GM18499 (cell line): ENCODE measurements at regions not wholly inside any gene's neighbourhood (a gene's known extent, or its start where the extent isn't known, plus 50 kb on each side); places are given as distances from the start of the nearest gene placed in this dataset.
"Not testable (repeated sequence)": the region's sequence is repeated elsewhere in the genome, so short reads cannot be mapped to it uniquely, and the experiment has no call there.

ENCODE experiments used
- ATAC-seq: cut with Tn5 transposase; IDR thresholded peaks from one replicate; pipeline ENCODE4 v1.9.1; 2021; ENCODE audit warnings: moderate number of reproducible peaks; ENCODE audit not compliant: insufficient read depth, unreplicated experiment

DNA sequence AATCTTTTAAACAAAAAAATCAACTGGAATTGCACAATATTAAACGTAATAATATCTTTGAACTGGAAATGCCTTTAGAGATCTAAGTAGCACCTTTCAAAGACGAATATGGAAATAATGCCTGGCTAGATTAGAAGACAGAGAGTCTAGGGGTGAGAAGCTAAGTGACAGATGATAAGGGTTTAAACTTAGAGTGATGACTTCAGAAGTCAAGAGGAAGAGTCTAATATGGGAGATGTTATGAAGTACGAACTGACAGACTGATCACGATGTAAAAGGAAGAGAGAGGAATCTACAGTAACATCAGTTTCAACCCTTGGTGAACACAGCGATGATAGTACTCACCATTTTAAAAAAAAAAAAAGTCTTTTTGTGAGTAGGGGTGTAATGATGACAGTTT lies 57.9 kb downstream of the HINT1 start:
- ATAC-seq: no peak

GRCh38 chr5:131104169-131104808 lies 60.8 kb downstream of the HINT1 start:
- no peak for ATAC-seq

- no peak for ATAC-seq
Observed at GRCh38 chr5:131096774-131097710, 68.0 kb downstream of the HINT1 start.

- ATAC-seq: not testable (repeated sequence)
Observed at GRCh38 chr5:131095561-131095960, 69.5 kb downstream of the HINT1 start.

GRCh38 chr5:131084436-131084835 lies 80.6 kb downstream of the HINT1 start:
- ATAC-seq: no peak

GRCh38 chr5:131081913-131082488 lies 83.1 kb downstream of the HINT1 start:
- no peak for ATAC-seq

- no peak for ATAC-seq
Observed at GRCh38 chr5:131081374-131081773, 83.7 kb downstream of the HINT1 start.

- ATAC-seq: no peak
Observed at GRCh38 chr5:131079232-131079631, 85.8 kb downstream of the HINT1 start.

DNA sequence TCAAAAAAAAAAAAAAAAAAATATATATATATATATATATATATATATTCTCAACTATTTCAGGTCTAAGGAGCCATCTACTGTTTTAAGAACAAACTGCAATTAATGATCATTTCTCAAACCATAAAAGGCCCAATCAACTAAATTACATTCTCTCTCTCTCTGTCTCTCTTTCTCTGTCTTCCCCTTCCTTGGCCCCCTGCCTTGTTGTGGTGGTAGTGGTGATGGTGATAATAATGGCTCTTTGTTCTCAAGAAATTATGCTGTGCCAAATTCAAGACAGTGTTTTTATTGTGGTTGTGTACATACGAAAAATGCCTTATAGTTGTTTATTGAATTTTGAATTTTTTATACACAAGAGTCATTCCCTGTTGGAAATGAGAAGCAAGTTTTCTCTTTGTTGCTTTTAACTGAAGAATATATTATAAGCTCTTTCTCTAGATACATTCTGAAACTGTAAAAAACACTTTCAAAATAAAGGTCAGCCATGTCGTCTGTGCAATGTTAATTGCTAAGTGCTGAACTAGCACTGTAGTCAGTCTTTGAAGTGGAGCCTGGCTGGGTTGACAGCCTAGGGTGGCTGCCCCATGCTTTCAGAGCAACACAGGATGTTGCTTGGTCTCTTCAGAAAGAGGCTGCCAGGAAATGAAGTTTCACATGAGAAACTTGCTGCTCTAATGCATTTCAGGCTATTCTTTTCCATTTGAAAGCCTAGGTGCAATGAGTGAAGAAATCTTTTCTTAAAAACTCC lies 96.0 kb downstream of the HINT1 start:
- ATAC-seq: peak; percentile 96

- no peak for ATAC-seq
Observed at GRCh38 chr5:131068076-131068475, 97.0 kb downstream of the HINT1 start.

DNA sequence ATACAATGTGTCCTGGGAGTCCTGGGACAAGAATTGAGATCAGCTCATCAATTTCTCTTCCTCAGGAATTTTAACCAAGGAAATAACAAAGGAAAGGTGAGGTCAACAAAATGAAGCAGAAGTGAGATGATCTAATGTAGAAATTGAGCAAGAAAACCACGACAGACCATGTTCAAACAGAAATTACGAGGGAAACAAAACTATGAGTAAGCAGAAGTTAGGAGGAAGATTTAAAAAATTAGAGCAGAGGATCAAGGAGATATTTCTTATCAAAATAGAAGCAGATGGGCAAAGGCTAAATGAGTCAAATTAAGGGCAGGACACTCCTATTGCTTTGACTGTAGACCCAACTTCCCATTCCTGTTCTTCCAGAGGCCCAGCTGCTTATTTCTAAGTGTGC lies 97.4 kb downstream of the HINT1 start:
- no peak for ATAC-seq

DNA sequence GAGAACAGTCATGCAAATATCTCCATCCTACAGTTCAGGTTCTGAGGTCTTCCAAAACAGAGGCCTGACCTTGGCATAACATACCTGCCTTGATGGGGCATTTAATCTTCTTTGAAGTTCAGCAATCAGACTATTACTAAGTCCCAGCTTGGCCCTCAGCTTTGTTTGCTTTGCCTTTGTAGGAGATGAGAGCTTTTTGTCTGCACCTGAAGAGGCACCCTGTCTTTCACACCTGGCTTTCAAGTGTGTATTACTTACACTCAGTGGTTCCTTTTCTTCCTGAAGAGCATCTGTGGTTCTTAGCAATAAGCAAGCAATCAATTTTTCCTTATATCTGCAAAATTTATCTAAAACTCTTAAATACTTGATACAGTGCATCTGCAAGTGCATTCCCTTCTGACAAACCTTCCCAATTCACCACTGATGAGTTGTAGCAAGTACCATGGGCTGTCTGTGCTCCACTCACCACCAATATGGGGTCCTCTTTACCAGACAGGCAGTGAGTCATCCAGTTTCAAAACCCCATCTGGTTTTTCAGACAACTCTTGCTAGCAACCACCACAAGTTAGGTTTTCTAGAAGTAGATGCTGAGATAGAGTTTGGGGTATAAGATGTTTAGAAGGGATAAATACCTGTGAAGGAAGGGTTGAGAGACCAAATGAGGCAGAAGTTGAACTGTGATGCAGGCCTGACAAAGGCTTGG lies 100.2 kb downstream of the HINT1 start:
- ATAC-seq: peak; percentile 34

- ATAC-seq: no peak
Observed at GRCh38 chr5:131042021-131042789, 122.9 kb downstream of the HINT1 start.

DNA sequence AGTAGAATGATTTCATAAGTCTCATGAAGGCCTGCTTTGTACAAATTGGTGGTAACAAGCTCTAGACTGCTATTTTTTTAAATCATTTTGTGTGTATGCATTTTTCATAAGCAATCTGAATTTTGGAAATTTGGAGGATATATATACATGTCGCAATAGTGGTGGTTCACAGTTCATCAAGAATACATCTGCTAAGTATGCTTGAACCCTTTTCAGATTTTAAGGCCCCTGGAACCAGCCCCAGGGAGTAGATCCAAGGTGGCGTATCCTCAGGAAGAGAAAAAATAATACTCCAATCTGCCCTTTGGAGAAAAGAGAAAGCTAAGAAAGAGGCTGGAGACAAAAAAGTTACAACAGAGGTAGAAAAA lies 141.6 kb downstream of the HINT1 start:
- no peak for ATAC-seq

DNA sequence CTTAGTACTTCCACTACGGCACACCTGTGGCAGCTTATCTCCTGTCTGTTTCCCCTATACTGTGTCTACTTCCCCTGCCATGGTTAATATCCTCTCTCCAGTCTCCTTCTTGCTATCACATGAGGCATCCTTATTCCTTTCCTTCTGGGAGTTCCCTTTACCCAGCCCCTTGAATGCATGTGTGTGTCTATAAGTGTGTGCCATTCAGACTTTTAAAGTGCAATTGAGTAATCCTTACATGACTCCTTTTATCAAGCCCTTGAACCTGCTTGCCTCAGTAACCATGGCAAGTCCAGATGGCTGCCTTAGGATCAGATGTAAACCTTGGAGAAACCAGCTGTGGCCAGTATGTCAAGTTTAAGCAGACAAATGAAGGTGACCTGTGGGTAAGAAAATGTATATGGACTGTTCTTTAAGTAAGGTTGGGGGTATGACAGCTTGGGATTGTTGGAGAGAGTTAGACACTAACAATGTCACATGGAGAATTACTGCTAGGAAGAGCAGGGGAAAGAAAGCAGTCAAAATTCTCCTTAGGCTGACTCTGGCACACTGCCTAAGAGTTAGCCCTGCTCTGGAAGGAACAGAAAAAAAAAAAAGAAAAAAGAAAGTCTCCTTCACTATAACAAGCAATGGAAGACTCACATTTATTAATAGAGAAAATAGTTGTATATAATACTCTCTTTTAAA lies 142.1 kb downstream of the HINT1 start:
- no peak for ATAC-seq

DNA sequence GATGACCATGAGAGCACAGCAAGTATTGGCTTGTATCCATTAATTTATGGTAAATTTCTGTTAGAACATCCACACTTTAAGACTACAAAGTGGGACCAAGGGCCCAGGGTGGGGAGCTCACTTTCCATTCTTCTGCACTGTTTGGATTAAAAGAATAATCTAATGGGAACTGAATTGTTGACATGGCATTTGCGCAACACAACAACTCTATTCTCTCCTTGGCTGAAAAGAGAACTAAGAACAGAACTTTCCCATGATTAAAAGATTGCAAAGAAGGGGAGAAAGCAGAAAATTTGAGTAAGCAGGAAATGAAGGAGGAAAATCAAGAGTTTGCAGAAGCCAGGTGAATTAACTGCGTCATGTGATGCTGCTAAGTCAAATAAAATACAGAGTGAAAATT lies 143.4 kb downstream of the HINT1 start:
- no peak for ATAC-seq

DNA sequence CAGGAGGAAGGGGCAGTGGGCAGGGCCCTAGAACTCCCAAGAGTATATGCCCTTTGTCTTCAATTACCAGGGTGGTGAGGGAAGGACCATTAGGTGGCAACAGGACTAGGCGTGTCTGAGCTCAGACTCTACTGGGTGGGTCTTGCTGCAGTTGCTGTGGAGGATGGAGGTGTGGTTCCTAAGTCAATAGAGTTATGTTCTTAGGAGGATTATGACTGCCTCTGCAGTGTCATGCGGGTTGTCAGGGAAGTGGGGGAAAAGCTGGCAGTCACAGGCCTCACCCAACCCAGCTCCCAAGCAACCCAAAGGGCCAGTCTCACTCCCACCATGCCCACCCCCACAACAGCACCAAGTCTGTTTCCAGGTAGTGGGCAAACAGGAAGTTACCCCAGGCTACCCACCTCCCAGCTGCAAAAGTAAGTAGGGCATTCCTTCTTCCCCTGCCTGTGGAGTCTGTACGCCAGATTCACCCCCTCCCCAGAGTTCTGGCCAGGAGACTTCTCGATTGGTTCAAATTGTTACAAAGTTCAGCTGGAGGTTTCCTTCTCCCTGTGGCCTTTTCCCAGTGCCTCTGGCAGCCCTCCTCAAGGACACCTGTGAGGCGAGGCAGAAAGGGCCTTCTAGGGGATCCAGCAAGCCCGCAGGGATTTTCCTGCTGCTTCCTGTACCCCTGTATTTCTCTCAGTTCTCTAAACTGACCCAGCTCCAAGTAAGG lies 145.3 kb downstream of the HINT1 start:
- no peak for ATAC-seq

DNA sequence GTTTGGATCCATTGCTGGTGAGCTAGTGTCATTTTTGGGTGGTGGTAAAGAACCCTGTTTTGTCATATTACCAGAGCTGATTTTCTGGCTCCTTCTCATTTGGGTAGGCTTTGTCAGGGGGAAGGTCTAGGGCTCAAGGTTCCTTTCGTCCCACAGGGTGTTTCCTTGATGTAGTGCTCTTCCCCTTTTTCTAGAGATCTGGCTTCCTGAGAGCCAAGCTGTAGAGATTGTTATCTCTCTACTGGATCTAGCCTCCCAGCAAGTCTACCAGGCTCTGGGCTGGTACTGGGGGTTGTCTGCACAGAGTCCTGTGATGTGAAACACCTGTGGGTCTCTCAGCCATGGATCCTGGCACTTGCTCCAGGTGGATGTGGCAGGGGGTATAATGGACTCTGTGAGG lies 145.9 kb downstream of the HINT1 start:
- ATAC-seq: no peak
